ENCODE measurements at regions not wholly inside any gene's neighbourhood (a gene's known extent, or its start where the extent isn't known, plus 50 kb on each side); places are given as distances from the start of the nearest gene placed in this dataset.

GRCh38 chr5:26434688-26435087 lies 603.7 kb downstream of the CDH9 start:
- TF ChIP-seq CTCF (IDR thresholded peaks at IDR 0.05) (no peak), EZH2 (IDR thresholded peaks at IDR 0.05; ENCODE audit: borderline replicate concordance, insufficient read depth, low read depth, low read length, poor library complexity, severe bottlenecking) (no peak)

Data from B cell (primary cell).